ENCODE measurements at regions not wholly inside any gene's neighbourhood (a gene's known extent, or its start where the extent isn't known, plus 50 kb on each side); places are given as distances from the start of the nearest gene placed in this dataset.

- TF ChIP-seq ZNF407 (CRISPR knock-in tag; IDR thresholded peaks at IDR 0.05; ENCODE audit: not compliant biosample characterization) (no peak), SPEN (CRISPR knock-in tag; IDR thresholded peaks at IDR 0.05; ENCODE audit: low read depth) (no peak), ZFYVE20 (CRISPR knock-in tag; IDR thresholded peaks at IDR 0.05; ENCODE audit: borderline replicate concordance, low read depth) (no peak), ZNF563 (CRISPR knock-in tag; IDR thresholded peaks at IDR 0.05) (no peak), YY1 (IDR thresholded peaks at IDR 0.05; ENCODE audit: insufficient read depth, insufficient replicate concordance, low read depth, low read length) (no peak), ZNF556 (CRISPR knock-in tag; IDR thresholded peaks at IDR 0.05; ENCODE audit: borderline replicate concordance) (no peak), MXD4 (CRISPR knock-in tag; IDR thresholded peaks at IDR 0.05) (peak; percentile 87; the same call in 1 of the 2 replicates), JUN (CRISPR knock-in tag; IDR thresholded peaks at IDR 0.05) (no peak), NFE2L1 (CRISPR knock-in tag; IDR thresholded peaks at IDR 0.05; ENCODE audit: borderline replicate concordance) (no peak), IRX3 (CRISPR knock-in tag; IDR thresholded peaks at IDR 0.05; ENCODE audit: borderline replicate concordance, low read depth) (no peak), ZNF562 (CRISPR knock-in tag; IDR thresholded peaks at IDR 0.05; ENCODE audit: borderline replicate concordance) (no peak), ZNF343 (CRISPR knock-in tag; IDR thresholded peaks at IDR 0.05) (no peak), ZNF746 (CRISPR knock-in tag; IDR thresholded peaks at IDR 0.05) (no peak), ZNF20 (CRISPR knock-in tag; IDR thresholded peaks at IDR 0.05) (no peak), TFAP4 (IDR thresholded peaks at IDR 0.05; ENCODE audit: borderline replicate concordance, low read depth) (peak; percentile 82), ZFX (CRISPR knock-in tag; IDR thresholded peaks at IDR 0.05; ENCODE audit: low read depth) (peak; percentile 42; the same call in 1 of the 2 replicates), SMARCC2 (IDR thresholded peaks at IDR 0.05) (no peak), NR0B2 (CRISPR knock-in tag; IDR thresholded peaks at IDR 0.05) (no peak), ZNF12 (CRISPR knock-in tag; IDR thresholded peaks at IDR 0.05) (no peak), GTF3A (CRISPR knock-in tag; conservative IDR thresholded peaks at IDR 0.05) (no peak), REL (CRISPR knock-in tag; conservative IDR thresholded peaks at IDR 0.05) (no peak), DRAP1 (CRISPR knock-in tag; IDR thresholded peaks at IDR 0.05) (no peak)
Observed at GRCh38 chr5:126366199-126366560, 57.0 kb upstream of the GRAMD2B start (continued).

All from HepG2 (cell line).